OCI-LY7 (cell line): ENCODE measurements at regions not wholly inside any gene's neighbourhood (a gene's known extent, or its start where the extent isn't known, plus 50 kb on each side); places are given as distances from the start of the nearest gene placed in this dataset.

Experiments used
- BruUV-seq: library from RNA; stranded (reverse); fragments of 400-500 nt; replicated peaks from 2 replicates; lab custom pipeline; 2021; lab: Mats Ljungman, UMichigan
- CTCF ChIA-PET: fragments of 300-600 bp; sonication (Branson Sonifier 250); formaldehyde crosslinking; loops from one replicate; lab custom pipeline; 2022; ENCODE audit warnings: antibody characterized with exemption; ENCODE audit not compliant: unreplicated experiment; lab: Charles Lee
- POLR2A ChIA-PET: fragments of 300-600 bp; sonication (Branson Sonifier 250); formaldehyde crosslinking; loops from one replicate; lab custom pipeline; 2022; ENCODE audit warnings: antibody characterized with exemption; lab: Charles Lee
- DNase-seq: peaks from one replicate; pipeline ENCODE4 v3.0.0-alpha.2; 2015; ENCODE audit warnings: low spot score
- H2AFZ ChIP-seq: fragments of 200-600 bp; sonication (generic), shearing (Covaris generic); 2 replicates; pipeline ENCODE4 v1.6.1; 2014; ENCODE audit warnings: mild to moderate bottlenecking, antibody characterized with exemption, low read length, moderate library complexity
- H3K27ac ChIP-seq: fragments of 200-600 bp; sonication (generic); 2 replicates; pipeline ENCODE4 v1.5.1; 2014; ENCODE audit warnings: mixed run types, low read depth, mild to moderate bottlenecking, moderate library complexity, low read length, inconsistent platforms; ENCODE audit not compliant: poor library complexity, severe bottlenecking
- H3K36me3 ChIP-seq: fragments of 200-600 bp; sonication (generic); 2 replicates; pipeline ENCODE4 v1.6.1; 2014; ENCODE audit warnings: mild to moderate bottlenecking, antibody characterized with exemption, low read length, moderate library complexity, mixed read lengths; ENCODE audit not compliant: insufficient read depth
- H3K4me1 ChIP-seq: fragments of 200-600 bp; sonication (generic); 2 replicates; pipeline ENCODE4 v1.5.1; 2014; ENCODE audit warnings: mild to moderate bottlenecking, low read length; ENCODE audit not compliant: insufficient read depth, poor library complexity, severe bottlenecking
- H3K4me2 ChIP-seq: fragments of 200-600 bp; sonication (generic); 2 replicates; pipeline ENCODE4 v1.6.1; 2014; ENCODE audit warnings: mild to moderate bottlenecking, low read length
- H3K4me3 ChIP-seq: fragments of 200-600 bp; sonication (generic); 2 replicates; pipeline ENCODE4 v1.5.1; 2014; ENCODE audit warnings: mild to moderate bottlenecking, low read depth, low read length; ENCODE audit not compliant: poor library complexity, severe bottlenecking
- H3K79me2 ChIP-seq: fragments of 200-600 bp; sonication (generic); 2 replicates; pipeline ENCODE4 v1.6.1; 2016; ENCODE audit warnings: low read depth, mild to moderate bottlenecking, low read length, moderate library complexity, mixed read lengths; ENCODE audit not compliant: insufficient read depth
- H3K9me2 ChIP-seq: fragments of 200-600 bp; sonication (generic); 2 replicates; pipeline ENCODE4 v1.6.1; 2016; ENCODE audit warnings: mild to moderate bottlenecking, low read length, mixed read lengths; ENCODE audit not compliant: insufficient read depth
- H3K9me3 ChIP-seq: fragments of 200-600 bp; sonication (generic); 2 replicates; pipeline ENCODE4 v1.6.1; 2014; ENCODE audit warnings: mild to moderate bottlenecking, mixed run types, low read length, mixed read lengths
- H4K20me1 ChIP-seq: fragments of 200-600 bp; sonication (generic); 2 replicates; pipeline ENCODE4 v1.6.1; 2014; ENCODE audit warnings: mild to moderate bottlenecking, antibody characterized with exemption, low read length, moderate library complexity, mixed read lengths; ENCODE audit not compliant: insufficient read depth
- EZH2phosphoT487 ChIP-seq: fragments of 200-600 bp; sonication (generic); IDR thresholded peaks from 2 replicates; pipeline ENCODE4 v1.6.1; 2018; ENCODE audit warnings: low read depth, borderline replicate concordance, mild to moderate bottlenecking, mixed run types, antibody characterized with exemption, low read length, moderate library complexity, mixed read lengths
- intact Hi-C: fragments of 100-400 bp; cut with micrococcal nuclease; formaldehyde crosslinking; loops from one replicate; pipeline ENCODE4 v1.10.0; 2022; ENCODE audit not compliant: unreplicated experiment
- TF ChIP-seq, protein P1 (sequence below): fragments of 200-600 bp; sonication (generic); conservative IDR thresholded peaks from 2 replicates; pipeline ENCODE4 v1.5.1; 2014; ENCODE audit warnings: mild to moderate bottlenecking, antibody characterized with exemption, low read length, moderate library complexity, mixed read lengths

DNA sequence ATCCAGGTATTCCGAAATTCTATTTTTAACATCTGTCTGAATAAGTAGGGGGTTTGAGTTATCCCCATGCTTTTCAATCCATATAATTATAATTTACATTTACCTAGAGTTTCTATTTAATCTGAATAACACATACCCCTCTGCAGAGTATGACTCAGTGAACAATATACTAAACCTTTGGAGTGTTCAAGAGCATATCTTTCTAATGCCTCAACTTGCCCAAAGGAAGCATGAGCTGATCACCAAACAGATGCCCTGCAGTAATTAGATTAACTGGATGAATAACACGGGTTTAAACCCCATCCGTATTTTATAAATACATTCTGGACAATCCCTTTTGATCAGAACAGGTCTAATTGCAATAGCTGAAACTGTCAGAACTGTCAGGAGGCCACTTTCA lies 897.1 kb downstream of the TFAP2A start:
- intact Hi-C loops, result no loop called here
- Histone ChIP-seq H3K79me2 (no peaks in the 10 kb centered on the region), H2AFZ (no peak overlapping the region), H3K4me2 (no peak overlapping the region), H3K4me1 (no peaks in the 10 kb centered on the region), H4K20me1 (no peaks in the 10 kb centered on the region), H3K9me3 (no peaks in the 10 kb centered on the region), H3K36me3 (no peaks in the 10 kb centered on the region), H3K27ac (no peak overlapping the region), H3K9me2 (no peaks in the 10 kb centered on the region), H3K4me3 (no peak overlapping the region)
- POLR2A ChIA-PET, result no interaction called here
- DNase-seq, result no peak
- TF ChIP-seq, protein P1, sequence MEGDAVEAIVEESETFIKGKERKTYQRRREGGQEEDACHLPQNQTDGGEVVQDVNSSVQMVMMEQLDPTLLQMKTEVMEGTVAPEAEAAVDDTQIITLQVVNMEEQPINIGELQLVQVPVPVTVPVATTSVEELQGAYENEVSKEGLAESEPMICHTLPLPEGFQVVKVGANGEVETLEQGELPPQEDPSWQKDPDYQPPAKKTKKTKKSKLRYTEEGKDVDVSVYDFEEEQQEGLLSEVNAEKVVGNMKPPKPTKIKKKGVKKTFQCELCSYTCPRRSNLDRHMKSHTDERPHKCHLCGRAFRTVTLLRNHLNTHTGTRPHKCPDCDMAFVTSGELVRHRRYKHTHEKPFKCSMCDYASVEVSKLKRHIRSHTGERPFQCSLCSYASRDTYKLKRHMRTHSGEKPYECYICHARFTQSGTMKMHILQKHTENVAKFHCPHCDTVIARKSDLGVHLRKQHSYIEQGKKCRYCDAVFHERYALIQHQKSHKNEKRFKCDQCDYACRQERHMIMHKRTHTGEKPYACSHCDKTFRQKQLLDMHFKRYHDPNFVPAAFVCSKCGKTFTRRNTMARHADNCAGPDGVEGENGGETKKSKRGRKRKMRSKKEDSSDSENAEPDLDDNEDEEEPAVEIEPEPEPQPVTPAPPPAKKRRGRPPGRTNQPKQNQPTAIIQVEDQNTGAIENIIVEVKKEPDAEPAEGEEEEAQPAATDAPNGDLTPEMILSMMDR, result no peak
- CTCF ChIA-PET, result interaction anchor here (1.1 kb wide), 1 partner anchor 10 kb away, joined by 3 read pairs; no protein-coding TSS in a partner anchor
- no TSS peak for BruUV-seq

DNA sequence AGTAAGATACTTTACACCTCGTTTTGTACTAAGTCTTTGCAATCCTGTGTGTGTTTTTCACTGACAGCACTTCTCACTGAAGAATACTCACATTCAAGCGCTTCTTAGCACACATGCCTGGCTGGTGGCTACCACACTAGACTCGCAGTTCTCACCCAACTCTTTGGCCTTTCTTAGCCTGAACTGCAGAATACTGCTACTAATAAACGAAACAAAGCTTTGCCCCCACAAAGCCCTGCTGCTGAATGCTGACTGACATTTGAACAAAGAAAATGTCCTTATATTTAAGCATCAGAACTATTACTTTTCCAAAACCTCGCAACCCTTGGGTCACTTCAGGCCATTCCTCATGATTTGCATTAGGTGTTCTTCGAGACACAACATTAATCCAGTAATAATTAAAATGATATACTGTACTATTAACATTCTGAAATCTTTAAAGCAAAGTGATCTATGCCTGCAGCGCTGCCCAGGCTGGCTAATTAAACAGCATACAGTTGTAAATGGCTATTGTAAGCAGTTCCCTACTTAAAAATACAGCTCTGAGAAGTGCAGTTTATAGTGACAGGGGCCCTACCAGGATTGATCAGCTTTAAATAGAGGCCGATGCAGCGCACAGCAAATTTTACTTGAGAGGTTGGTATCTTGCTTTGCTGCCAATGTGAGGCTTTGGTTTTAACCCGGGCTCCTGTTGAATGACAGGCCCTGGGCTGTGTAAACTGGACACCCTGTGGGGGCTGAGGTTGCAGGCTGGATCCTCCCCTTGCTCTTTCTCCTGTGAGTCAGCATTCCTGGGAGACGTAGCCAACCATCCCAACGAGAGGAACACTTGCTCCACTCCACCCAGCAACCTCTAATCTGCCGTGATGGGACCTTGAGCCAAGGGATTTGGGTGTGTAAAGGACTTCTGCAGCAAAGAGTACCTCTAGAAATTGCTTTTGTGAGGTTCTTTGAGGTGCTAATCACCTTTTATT lies 899.0 kb downstream of the TFAP2A start:
- H3K4me3 ChIP-seq, result no peak overlapping the region
- no peaks in the 10 kb centered on the region for H3K4me1 ChIP-seq
- no TSS peak for BruUV-seq
- no peak for DNase-seq
- H3K27ac ChIP-seq, result no peak overlapping the region
- H3K4me2 ChIP-seq, result no peak overlapping the region
- no peak for TF ChIP-seq EZH2phosphoT487
- TF ChIP-seq, protein P1, result no peak
- intact Hi-C loops, result no loop called here
- no peaks in the 10 kb centered on the region for H3K9me2 ChIP-seq
- H3K36me3 ChIP-seq, result no peaks in the 10 kb centered on the region
- CTCF ChIA-PET, result no interaction called here
- POLR2A ChIA-PET, result interaction anchor here (2.3 kb wide), 1 partner anchor 9 kb away, joined by 9 read pairs; no protein-coding TSS in a partner anchor
- H4K20me1 ChIP-seq, result no peaks in the 10 kb centered on the region
- no peaks in the 10 kb centered on the region for H3K79me2 ChIP-seq
- H2AFZ ChIP-seq, result no peak overlapping the region
- no peaks in the 10 kb centered on the region for H3K9me3 ChIP-seq

DNA sequence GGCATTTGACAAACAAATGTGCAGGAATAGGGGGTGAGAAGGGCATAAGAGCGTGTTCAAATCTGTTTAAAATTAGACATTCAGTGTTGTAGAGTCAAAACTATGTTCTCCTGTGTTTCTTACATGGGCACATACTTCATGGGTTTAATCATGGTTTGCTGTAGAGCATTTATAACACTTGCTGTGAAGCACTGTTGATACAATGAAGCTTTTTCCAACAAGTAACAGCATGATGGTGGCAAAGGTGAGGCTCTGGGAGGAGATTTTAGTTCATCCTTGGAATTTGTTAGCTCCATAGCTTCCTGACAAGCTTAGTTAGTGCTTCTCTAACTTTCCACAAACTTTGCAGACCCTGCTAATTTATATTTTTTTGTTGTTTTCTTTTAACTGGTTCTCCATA lies 900.7 kb downstream of the TFAP2A start:
- no peaks in the 10 kb centered on the region for H3K9me2 ChIP-seq
- no peaks in the 10 kb centered on the region for H3K9me3 ChIP-seq
- H3K4me2 ChIP-seq, result no peak overlapping the region
- no peak overlapping the region for H3K4me3 ChIP-seq
- no peak overlapping the region for H2AFZ ChIP-seq
- no peaks in the 10 kb centered on the region for H3K4me1 ChIP-seq
- no peak overlapping the region for H3K27ac ChIP-seq
- POLR2A ChIA-PET, result interaction anchor here (0.7 to 2.3 kb wide), 2 partner anchors 11 to 1427 kb away, joined by 4 to 9 read pairs; no protein-coding TSS in a partner anchor
- BruUV-seq, result no TSS peak
- no peak for TF ChIP-seq EZH2phosphoT487
- TF ChIP-seq, protein P1, result no peak
- no peaks in the 10 kb centered on the region for H3K36me3 ChIP-seq
- no peak for DNase-seq
- CTCF ChIA-PET, result no interaction called here
- H4K20me1 ChIP-seq, result no peaks in the 10 kb centered on the region
- H3K79me2 ChIP-seq, result no peaks in the 10 kb centered on the region
- intact Hi-C loops, result no loop called here
